BE2C (cell line): ENCODE measurements at regions not wholly inside any gene's neighbourhood (a gene's known extent, or its start where the extent isn't known, plus 50 kb on each side); places are given as distances from the start of the nearest gene placed in this dataset.
A peak's percentile ranks its signal among the peaks of the same experiment; 100 is the strongest.

Experiments used
- DNase-seq: peaks from one replicate; pipeline ENCODE4 v3.0.0-alpha.2; 2020
- H3K27me3 ChIP-seq: fragments of 250-450 bp; sonication (Bioruptor Pico); 2 replicates; pipeline ENCODE4 v1.5.1; 2020; ENCODE audit warnings: mild to moderate bottlenecking
- H3K36me3 ChIP-seq: fragments of 250-450 bp; sonication (Bioruptor Pico); 2 replicates; pipeline ENCODE4 v1.5.1; 2020; ENCODE audit warnings: mild to moderate bottlenecking
- H3K4me1 ChIP-seq: fragments of 250-450 bp; sonication (Bioruptor Pico); 2 replicates; pipeline ENCODE4 v1.5.1; 2020
- H3K4me3 ChIP-seq: 2 replicates; pipeline ENCODE4 v1.5.1; 2011; ENCODE audit warnings: low read depth, low read length
- H3K9me3 ChIP-seq: fragments of 250-450 bp; sonication (Bioruptor Pico); 2 replicates; pipeline ENCODE4 v1.5.1; 2020
- CTCF ChIP-seq: IDR thresholded peaks from 2 replicates; pipeline ENCODE4 v1.5.1; 2012; ENCODE audit warnings: mild to moderate bottlenecking, low read depth, low read length

- Histone ChIP-seq H3K27me3 (no peaks in the 10 kb centered on the region), H3K36me3 (no peaks in the 10 kb centered on the region), H3K4me3 (no peak overlapping the region), H3K4me1 (no peaks in the 10 kb centered on the region), H3K9me3 (no peaks in the 10 kb centered on the region)
- DNase-seq, result no peak
- TF ChIP-seq CTCF, result no peak
Observed at GRCh38 chrX:36804066-36804465, 204.1 kb upstream of the FAM47C start.

GRCh38 chrX:36844857-36845256 lies 163.3 kb upstream of the FAM47C start:
- no peak for DNase-seq
- TF ChIP-seq CTCF, result no peak
- Histone ChIP-seq H3K36me3 (no peaks in the 10 kb centered on the region), H3K4me3 (no peak overlapping the region), H3K27me3 (no peaks in the 10 kb centered on the region), H3K9me3 (no peaks in the 10 kb centered on the region), H3K4me1 (no peaks in the 10 kb centered on the region)

GRCh38 chrX:36847496-36847895 lies 160.7 kb upstream of the FAM47C start:
- no peak for DNase-seq
- H3K27me3 ChIP-seq, result no peaks in the 10 kb centered on the region
- TF ChIP-seq CTCF, result no peak
- no peaks in the 10 kb centered on the region for H3K36me3 ChIP-seq
- no peaks in the 10 kb centered on the region for H3K9me3 ChIP-seq
- no peaks in the 10 kb centered on the region for H3K4me1 ChIP-seq
- no peak overlapping the region for H3K4me3 ChIP-seq

- TF ChIP-seq CTCF, result no peak
- H3K36me3 ChIP-seq, result no peaks in the 10 kb centered on the region
- DNase-seq, result no peak
Observed at GRCh38 chrX:36849407-36849806, 158.8 kb upstream of the FAM47C start.

GRCh38 chrX:36856849-36857248 lies 151.3 kb upstream of the FAM47C start:
- no peaks in the 10 kb centered on the region for H3K4me1 ChIP-seq
- no peak overlapping the region for H3K4me3 ChIP-seq
- H3K9me3 ChIP-seq, result no peaks in the 10 kb centered on the region
- H3K27me3 ChIP-seq, result no peaks in the 10 kb centered on the region
- peak; percentile 16; the same call in 1 of the 2 replicates for TF ChIP-seq CTCF
- no peak for DNase-seq
- no peaks in the 10 kb centered on the region for H3K36me3 ChIP-seq

More at GRCh38 chrX:36849407-36849806, 158.8 kb upstream of the FAM47C start:
- Histone ChIP-seq H3K4me3 (no peak overlapping the region), H3K4me1 (no peaks in the 10 kb centered on the region), H3K27me3 (no peaks in the 10 kb centered on the region), H3K9me3 (no peaks in the 10 kb centered on the region)

GRCh38 chrX:36859231-36859630 lies 148.9 kb upstream of the FAM47C start:
- no peaks in the 10 kb centered on the region for H3K4me1 ChIP-seq
- DNase-seq, result no peak
- H3K9me3 ChIP-seq, result no peaks in the 10 kb centered on the region
- H3K36me3 ChIP-seq, result no peaks in the 10 kb centered on the region
- no peak overlapping the region for H3K4me3 ChIP-seq
- TF ChIP-seq CTCF, result no peak
- no peaks in the 10 kb centered on the region for H3K27me3 ChIP-seq
